ENCODE measurements at regions not wholly inside any gene's neighbourhood (a gene's known extent, or its start where the extent isn't known, plus 50 kb on each side); places are given as distances from the start of the nearest gene placed in this dataset.
"Not testable (repeated sequence)": the region's sequence is repeated elsewhere in the genome, so short reads cannot be mapped to it uniquely, and the experiment has no call there.

DNA sequence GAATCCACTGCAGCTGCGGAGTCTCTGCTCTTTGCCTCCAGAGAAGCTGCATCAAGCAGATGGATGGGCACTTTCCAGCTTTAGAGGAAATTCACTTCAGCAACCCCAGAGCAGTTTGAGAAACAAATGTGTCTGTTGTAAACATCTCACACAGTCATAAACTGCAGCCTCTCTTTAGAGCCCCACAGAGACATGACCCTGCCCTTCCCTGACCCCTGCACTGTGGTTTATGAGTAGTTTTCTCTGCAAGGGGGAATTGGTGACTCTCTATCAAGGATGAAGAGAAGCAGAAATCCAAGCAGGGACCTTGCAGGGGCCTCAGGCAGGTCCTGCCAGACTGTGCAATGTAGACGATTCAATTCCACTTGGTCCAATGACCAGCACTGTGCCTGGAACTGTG lies 160.2 kb downstream of the SH2D4B start:
- DNase-seq: no peak

DNA sequence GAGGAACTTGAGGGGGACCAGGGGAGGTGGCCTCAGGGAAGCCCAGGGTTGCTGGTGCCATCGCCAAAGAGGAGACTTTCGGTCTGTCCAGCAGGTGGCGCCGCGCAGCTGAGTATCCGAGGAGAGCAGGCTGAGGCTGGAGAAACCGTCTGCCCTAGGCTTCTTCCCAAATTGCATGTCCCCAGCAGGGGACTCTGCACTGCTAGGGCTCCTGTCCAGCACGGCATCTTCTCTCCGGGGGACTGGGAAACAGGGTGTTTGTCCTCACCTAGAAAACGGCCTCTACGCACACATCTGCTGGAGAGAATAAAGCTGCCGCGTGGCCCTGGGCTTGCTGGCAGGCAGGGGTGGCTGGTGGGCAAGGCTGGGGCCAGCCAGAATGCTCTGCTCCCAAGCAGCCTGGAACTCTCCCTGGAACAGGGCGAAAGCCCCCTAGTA lies 161.9 kb downstream of the SH2D4B start:
- DNase-seq: peak; percentile 98

DNA sequence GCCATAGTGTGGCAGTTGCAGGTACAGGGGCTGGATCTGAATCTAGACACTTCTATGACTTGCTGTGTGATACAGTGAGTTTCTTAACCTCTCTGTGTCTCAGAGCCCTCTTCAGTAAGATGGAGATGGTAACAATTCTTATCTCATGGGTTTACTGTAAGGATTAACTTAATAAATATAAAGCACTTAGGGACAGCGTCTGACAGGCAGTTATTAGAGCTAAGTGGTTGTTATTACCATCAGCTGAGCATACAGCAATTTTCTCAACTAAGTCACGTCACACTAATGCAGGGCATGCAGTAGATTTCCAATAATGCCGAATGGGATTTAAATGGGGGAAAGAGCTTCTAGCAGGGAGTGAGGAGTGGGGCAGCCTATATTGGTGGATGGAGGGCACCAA lies 162.6 kb downstream of the SH2D4B start:
- DNase-seq: no peak

DNA sequence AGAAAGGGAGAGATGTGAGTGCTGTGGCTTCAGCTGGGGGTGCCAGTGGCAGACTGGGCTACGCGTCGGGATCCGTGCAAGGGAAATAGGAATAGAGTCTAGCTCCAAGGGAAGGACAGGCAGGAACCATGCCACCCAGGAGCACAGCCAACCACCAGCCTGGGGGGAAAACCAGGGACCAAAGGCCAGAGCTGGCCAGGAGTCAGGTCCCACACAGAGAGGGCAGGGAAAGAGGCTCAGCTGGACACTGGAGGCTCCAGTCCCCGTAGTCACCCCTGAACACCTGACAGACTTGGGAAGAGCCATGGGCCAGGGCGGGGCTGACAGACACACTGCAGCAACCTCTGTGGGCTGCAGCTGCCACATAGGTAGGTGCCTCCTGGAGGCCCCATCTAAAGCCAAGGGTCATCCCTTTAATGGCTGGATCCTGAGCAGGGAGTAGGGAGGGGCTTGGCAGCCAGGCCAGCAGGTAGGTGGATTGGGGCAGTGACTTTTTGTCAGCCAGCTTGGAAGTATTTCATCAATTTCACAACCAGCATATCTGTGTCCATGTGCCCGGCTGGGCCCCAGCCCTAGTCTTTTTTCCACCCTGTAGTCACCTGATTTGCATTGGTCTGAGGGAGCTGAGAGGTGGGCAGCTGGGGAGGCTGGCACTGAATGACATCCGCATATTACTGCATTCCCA lies 163.2 kb downstream of the SH2D4B start:
- DNase-seq: no peak

DNA sequence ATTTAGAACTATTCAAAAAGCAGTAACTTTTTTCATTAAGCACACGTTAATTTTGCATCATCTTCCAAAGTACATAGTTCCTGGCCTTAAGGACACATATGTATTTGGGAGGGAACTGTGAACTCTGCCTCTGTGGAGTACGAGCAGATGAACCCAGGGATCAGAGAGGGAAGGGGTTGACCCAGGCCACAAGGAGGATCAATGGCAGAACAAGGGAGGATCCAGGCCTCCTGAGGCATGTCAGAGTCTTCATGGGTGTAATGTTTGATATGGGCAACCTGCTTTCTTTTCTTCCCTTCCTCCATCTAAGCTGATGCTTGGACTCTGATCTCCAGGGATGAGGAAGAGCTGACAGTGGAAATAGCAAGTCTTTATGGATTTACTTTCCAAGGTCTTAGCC lies 164.0 kb downstream of the SH2D4B start:
- no peak for DNase-seq

DNA sequence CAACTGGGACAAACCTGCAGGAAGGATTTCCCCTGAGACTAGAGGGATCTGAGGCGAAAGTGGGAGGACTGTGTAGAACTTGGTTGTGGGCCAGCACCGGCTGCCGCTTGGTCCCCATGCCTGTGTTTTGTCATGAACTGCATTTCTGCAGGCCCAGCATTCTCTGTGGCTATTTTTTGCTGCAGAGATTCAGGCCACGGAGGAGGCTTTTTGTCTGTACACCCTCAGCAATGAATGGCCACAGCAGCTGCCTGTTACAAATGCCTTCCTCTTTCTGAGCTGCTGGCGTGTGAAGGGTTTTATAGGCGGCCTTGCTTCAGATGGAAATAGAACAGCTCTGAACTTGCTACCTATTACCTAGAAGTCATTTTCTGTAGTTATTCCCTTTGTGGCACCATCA lies 164.4 kb downstream of the SH2D4B start:
- DNase-seq: no peak

DNA sequence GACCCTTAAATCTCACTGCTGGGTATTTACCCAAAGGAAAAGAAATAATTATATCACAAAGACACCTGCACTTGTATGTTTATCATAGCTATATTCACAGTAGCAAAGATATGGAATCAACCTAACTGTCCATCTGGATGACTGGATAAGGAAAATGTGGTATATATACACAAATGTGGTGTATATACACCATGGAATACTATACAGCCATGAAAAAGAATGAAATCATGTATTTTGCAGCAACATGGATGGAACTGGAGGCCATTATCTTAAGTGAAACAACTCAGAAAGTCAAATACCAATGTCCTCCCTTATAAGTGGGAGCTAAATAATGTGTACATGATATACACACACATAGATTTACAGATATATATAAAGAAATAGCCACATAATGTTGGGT lies 168.2 kb downstream of the SH2D4B start:
- DNase-seq: no peak

DNA sequence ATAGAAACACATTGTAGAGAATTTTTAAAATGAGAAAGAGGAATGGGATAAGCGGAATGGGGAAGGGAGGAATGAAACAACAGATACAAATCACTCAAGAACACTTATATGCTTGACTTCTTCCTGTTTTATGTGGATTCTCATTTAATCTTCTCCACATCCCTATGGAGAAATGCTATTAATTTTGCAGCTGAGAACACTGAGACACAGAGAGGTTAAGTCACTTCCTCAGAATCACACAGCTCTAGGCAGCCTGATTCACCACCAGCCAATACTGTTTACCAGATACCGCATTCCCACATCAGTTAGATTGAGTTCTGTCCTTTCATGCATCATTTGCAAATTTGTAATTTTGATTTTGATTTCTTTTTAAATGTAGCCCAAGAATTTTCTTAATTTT lies 170.5 kb downstream of the SH2D4B start:
- DNase-seq: no peak

DNA sequence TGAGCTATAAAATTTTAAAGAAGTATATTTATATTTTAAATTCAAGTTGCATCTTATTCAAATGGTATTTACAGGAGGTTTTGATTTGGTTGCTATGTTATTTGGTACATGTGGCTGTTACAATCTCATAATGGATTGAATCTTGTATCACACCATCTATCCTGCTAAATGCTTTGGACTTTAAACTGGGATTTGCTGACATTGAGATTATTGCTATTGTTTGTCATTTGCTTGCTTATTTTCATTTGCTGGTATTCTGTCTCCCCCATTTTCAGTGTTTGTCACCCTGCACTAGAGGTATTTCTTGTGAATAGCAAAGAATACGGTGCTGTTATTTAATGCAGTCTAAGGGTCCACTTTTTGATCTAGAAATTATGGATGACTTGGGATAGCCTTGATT lies 171.1 kb downstream of the SH2D4B start:
- DNase-seq: no peak

DNA sequence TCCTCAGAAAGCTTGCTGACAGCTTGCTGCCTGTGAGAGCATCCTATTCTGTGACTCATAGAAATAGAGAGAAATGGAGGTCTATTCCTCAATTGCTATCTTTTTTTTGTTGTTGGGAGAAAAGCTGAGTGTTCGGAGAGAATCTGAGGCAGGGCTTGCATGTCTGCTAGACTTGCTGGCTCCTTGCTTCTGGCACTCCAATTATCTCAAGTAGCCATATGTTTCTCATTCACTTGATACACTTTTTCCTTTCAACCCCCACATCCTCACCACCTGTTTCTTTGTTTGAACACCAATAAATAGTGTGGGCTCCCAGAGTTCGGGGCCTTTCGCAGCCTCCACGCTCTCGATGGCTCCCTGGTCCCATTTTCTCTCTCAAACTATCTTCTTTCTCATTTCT lies 172.2 kb downstream of the SH2D4B start:
- peak; percentile 40 for DNase-seq

DNA sequence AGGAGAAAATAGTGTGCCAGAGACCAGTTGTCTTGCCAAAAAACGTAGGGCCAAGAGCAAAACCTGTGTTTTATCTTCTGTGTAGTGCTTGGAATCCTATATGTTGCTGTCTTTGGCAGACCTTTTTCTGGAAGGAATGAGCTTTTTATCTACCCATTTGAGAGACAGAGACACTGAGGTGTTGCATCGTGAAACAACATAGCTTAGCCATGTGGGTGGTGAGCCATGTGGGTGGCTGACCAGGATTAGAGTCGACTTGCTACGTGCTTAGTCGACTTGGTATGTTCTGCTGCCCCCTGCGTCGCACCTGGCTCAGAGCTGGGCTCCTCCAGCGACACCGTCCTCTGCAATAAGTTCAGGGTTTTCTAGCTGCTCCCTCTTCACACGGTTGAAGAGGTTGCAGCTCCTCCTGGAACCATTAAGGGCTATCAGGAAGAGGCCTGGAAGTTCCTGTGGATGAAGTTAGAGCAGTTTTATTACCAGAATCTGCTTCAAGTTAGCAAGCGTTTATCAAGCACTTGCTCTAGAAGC lies 175.8 kb downstream of the SH2D4B start:
- no peak for DNase-seq

DNA sequence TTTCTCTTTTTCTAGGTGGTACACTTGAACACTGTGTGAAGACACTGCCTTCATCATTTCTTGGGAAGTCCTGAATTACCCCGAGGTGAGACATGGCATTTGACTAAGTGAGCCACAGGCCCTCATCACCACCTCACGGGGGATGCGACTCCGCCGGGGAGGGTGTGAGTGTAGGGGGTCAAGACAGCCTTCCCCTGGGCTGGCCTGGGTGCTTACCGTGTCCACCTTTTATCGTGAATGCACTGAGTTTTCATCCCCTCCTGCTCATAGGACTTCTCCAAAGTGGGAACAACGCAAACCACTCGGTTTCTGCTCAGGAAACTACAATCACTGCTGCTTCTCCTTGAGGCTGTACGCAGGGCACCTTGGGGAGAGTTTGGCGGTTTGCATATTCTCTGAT lies 176.9 kb downstream of the SH2D4B start:
- no peak for DNase-seq

DNA sequence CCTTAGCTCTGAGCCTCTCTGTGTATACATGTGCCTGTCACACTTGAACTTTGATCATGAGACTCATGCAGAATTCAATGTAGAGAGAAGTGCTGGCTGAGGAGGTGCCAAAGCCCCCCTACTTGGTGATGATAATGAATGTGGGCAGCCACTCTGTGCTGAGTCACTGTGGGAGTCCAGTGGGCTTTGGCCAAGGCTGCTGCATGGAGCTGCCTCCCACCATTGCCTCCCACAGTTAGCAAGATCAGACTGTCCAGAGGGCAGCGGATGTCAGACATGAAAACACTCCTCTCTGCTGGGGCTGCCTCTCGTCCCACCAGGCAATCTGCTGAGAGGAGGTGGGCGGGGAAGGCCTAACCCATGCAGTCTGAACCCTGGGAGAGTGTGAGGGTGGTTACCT lies 180.3 kb downstream of the SH2D4B start:
- peak; percentile 85 for DNase-seq

DNA sequence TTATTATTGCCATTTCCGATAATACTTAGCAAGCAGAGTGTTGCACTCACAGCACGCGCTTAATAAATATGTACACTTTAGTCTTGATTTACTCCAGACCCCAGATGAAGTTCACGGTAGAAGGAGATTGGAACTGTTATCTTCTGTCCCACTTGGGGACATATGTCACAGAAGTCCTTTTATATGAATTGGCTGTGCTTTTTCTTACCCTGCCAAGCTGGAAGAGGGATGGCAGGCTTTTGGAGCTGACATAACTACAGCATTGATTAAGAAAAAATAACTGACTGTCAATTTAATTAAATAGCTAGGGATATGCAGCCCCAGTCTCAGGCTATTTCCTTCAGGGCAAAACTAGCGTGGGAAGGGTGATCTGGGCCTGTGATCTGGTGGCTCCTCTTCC lies 182.2 kb downstream of the SH2D4B start:
- DNase-seq: no peak

DNA sequence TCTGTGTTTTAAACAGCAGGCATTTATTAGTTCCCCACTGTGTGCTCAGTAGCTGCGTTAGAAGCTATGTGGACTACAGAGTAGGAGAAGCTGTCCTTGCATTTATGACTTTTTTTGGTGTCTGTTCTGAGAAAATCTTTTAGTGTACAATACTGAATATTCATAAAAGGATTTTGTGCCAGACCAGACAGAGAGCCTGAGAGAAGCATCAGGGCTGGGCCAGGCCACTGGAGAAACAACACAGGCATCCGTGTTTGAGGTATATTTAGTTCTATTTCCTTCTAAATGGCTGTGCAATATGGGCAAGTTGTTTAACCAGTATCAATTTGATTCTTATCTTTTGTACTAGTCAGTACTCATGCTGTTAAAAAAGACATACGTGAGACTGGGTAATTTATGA lies 182.8 kb downstream of the SH2D4B start:
- no peak for DNase-seq

DNA sequence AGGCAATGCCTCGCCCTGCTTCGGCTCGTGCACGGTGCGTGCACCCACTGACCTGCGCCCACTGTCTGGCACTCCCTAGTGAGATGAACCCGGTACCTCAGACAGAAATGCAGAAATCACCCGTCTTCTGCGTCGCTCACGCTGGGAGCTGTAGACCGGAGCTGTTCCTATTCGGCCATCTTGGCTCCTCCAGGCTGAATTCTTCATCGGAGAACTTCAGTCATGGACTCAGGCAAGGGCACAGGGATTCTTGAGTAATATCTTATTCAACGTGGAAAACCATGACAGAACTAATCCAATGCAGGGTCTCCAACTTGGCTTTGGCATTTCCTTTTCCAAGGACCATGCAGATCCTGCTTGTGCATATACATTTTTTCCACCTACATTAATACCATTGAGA lies 190.7 kb downstream of the SH2D4B start:
- not testable (repeated sequence) for DNase-seq

DNA sequence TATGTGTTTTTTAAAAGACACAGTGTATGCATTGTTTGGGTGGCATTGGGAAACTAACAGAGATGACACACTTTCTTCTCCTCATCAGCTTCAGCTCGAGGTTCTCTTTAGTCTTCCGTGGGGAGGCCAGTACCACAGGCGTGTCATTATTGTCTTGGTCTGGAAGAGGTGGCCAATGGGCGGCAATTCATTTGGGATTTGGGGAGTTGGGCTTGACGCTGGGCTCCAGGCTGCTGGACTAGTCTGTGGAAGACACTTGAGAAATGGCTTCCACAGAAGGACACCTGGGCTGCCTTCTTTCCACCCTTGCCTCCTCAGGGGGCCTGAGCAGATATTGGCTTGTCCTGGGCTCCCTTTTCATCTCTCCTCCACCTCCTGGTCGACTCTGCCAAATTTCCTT lies 192.2 kb downstream of the SH2D4B start:
- DNase-seq: no peak

DNA sequence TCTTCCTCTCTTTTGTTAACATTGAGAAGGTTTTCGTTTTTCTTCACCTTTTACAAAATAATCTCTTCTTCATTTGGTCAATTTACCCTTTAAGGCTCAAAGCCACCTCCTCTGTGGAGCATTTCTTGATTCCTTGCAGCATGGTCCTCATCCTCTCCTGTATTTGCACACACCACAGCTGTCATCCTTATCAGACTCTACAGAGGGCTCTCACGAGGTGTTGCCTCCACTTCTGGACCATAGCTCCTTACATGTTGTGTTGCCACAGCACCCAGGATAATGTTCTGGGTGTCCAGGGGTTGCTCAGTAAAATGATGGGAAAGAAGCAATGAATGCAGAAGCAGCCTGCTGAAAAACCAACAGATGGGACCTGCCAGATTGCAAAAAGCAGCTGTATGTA lies 192.8 kb downstream of the SH2D4B start:
- DNase-seq: peak; percentile 67

DNA sequence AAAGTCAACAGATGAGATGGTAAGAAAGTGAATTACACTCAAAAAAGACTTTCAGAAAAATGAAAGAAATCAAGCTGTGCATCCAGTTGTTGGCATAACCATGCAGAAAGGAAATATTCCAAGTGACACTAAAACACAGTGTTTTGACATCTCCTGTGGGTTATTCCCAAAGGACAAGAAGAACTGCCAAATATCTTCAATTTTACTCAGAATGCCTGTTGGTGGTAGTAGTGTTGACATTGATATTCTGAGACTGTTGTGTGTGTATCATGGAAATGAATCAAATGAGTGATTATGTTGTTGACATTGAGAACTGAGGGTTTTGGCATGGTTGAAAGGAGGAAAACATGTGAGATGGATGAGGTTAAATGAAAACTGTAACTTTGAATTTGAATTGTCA lies 196.9 kb downstream of the SH2D4B start:
- DNase-seq: no peak

DNA sequence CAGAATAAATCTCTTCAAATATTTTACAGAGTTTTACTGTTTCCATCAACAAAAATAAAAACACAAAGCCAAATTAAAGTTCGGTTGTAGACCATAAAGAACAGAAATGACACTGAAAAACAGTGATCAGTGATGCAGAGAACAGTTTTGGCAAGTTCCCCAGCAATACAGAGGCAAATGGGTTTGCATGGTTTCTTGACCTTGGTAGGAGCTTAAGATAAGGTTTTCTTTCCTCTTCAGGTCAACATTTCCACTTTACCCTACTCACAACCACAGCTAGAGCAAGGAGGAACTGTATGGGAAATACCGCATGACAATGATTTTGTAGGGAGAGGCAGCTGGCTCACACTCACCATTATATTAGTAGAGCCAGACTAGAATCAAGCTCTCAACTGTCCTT lies 199.5 kb downstream of the SH2D4B start:
- DNase-seq: peak; percentile 77

DNA sequence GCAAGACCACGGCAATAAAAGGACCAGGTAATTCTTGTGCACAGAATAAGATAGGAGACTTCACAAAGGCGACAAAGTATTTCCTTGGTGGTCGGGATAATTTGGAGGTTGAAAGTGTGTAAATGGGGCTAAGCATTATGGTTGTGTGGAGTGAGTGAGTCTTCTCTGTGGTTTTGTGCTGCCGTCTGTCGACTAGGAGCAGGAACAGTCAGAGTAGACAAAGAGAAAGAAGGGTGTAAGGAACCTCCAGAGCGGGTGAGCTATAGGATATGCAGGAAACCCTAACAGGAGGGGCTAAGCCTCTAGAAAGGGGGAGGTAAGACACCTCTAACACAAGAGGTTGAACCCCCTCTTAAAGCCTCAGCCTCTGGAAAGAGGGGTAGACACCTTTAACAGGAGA lies 201.6 kb downstream of the SH2D4B start:
- DNase-seq: no peak

DNA sequence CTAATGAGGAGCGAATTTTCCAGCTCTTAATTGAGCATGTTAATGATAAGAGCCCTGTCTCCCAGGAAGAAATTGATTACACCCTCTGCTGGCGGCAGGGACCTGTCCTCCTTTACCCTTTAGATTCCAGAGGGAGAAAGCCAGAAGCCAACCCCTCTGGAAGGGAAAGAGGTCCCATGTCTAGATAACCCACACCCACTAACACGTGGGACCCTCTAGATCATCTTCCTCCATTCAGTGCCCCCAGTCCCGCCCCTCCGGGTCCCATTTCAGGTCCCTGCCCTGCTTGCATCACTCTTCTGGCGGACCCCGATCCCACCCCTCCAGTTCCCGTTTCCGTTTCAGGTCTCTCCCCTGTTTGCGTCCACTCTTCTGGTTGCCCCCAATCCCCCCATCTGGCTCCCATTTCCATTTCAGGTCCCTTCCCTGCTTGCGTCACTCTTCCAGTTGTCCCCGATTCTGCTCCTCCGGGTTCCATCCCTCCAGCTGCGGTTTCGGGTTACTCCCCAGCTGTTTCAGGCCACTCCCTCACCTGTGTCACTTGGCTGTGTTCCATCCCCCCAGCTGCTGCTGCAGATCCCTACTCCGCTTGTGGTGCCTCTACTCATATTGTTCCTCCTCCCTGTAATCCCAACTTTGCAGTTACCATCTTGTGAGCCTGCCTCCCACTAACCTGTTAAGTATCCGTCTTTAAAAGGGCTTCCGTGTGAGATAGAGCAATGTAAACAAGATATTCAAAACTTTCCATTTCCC lies 202.4 kb downstream of the SH2D4B start:
- DNase-seq: no peak

DNA sequence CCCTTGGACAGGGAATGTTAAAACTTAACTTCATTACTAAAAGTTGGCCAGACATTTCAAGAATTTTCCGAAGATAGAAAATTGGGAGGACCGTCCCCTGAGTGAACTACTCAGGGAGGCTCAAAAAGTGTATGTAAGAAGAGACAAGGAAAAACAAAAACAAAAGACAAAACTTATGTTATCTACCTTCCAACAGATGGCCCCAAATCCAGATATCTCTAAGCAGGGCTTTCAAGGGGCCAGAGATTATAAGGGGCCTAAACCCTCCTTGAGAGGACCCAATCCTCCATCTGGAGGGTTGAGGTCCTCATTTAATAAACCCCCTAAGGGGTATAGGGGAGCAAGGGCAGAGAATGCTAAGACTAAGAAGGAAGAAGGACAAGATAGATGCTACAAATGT lies 203.6 kb downstream of the SH2D4B start:
- peak; percentile 61 for DNase-seq

DNA sequence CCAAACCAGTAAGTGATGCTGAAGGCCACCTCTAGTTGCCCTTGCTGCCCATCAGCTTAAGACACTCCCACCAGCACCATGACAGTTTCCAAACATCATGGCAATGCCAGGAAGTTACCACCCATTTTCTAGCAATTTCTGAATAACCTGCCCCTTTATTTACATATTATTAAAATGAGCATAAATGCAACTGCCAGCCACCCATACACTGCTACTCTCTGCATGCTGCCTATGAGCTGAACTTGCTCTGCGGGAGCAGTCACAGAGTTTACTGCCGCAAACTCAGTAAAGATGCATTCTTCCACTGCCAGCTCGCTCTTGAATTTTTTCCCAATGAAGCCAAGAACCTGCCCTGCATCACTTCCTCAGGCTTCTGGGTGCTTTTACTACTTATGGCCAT lies 212.6 kb downstream of the SH2D4B start:
- DNase-seq: no peak

DNA sequence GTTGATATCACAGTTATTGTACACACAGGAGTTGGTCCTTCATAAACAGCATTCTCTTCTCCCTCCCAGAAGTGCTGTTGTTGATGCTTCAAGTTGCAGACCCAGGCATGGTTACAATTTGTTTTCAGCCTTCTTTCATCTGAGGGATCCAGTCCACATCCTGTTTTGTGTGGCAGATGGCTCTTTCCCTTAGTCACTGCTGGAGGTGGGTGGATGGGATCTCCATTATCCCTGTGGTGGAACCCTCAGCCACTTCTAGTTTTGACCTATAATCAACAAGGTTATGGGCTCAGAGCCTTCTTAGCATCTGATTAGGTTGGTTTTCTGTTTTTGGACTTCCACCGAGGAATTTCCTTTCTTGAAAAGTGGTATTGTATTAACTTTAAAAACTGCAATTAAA lies 214.2 kb downstream of the SH2D4B start:
- DNase-seq: peak; percentile 75
